Gastroesophageal sphincter (tissue), 4 donors: ENCODE measurements at regions not wholly inside any gene's neighbourhood (a gene's known extent, or its start where the extent isn't known, plus 50 kb on each side); places are given as distances from the start of the nearest gene placed in this dataset.

Source experiments
- ATAC-seq: fragments of 150-250 bp; one replicate; pipeline ENCODE4 v1.9.1; 2016; ENCODE audit warnings: mild to moderate bottlenecking, moderate library complexity
- H3K27ac ChIP-seq, 4 donors: fragments of 200-600 bp; sonication (generic) in 3 of 4; 1 replicate in 3 of 4; 2 replicates in 1 of 4; pipeline ENCODE4 v1.5.1; 2016 to 2019
- H3K27me3 ChIP-seq: fragments of 200-600 bp; sonication (generic); one replicate; pipeline ENCODE4 v1.5.1; 2019
- H3K36me3 ChIP-seq, 2 donors: fragments of 200-600 bp; sonication (generic); one replicate each; pipeline ENCODE4 v1.5.1; 2019; ENCODE audit warnings: control low read depth in 1 of 2
- H3K4me1 ChIP-seq, 3 donors: fragments of 200-600 bp; sonication (generic); 1 replicate in 2 of 3; 2 replicates in 1 of 3; pipeline ENCODE4 v1.5.1; 2016 to 2019; ENCODE audit warnings: control low read depth in 2 of 3
- H3K4me3 ChIP-seq, 2 donors: fragments of 200-600 bp; sonication (generic); one replicate each; pipeline ENCODE4 v1.5.1; 2019; ENCODE audit warnings: mild to moderate bottlenecking in 1 of 2, moderate library complexity in 1 of 2
- H3K9me3 ChIP-seq, 3 donors: fragments of 200-600 bp; sonication (generic); one replicate each; pipeline ENCODE4 v1.5.1; 2017 to 2019; ENCODE audit warnings: control low read depth in 2 of 3
- EP300 ChIP-seq: sonication (generic); formaldehyde crosslinking; IDR thresholded peaks from one replicate; pipeline ENCODE4 v1.6.1; 2017; ENCODE audit warnings: antibody characterized with exemption, mild to moderate bottlenecking
- POLR2A ChIP-seq, 2 donors: fragments of 450-650 bp; IDR thresholded peaks; one replicate each; pipeline ENCODE4 v1.6.1; 2017; ENCODE audit warnings: antibody characterized with exemption in 2 of 2, mild to moderate bottlenecking in 2 of 2, moderate library complexity in 1 of 2
- POLR2AphosphoS5 ChIP-seq: sonication (generic); formaldehyde crosslinking; IDR thresholded peaks from one replicate; pipeline ENCODE4 v1.6.1; 2017; ENCODE audit warnings: antibody characterized with exemption
- WGBS, 2 donors: methylation state at CpG; one replicate each; pipeline ENCODE4 v1.1.5; 2018; ENCODE audit warnings: low coverage in 1 of 2; 5-methylcytosine and 5-hydroxymethylcytosine counted together
- TF ChIP-seq, protein P1 (sequence below), 4 experiments: fragments of 200-600 bp in 2 of 4; fragments of 450-650 bp in 2 of 4; sonication (generic) in 1 of 4; IDR thresholded peaks; one replicate each; pipeline ENCODE4 v1.5.1; 2017 to 2019; ENCODE audit warnings: antibody characterized with exemption in 4 of 4, mild to moderate bottlenecking in 2 of 4, moderate library complexity in 2 of 4

- H3K36me3 ChIP-seq: no peaks in the 10 kb centered on the region
- H3K4me1 ChIP-seq: peaks cover 0 to 6% (median 0%) of the 10 kb centered on the region in 3 donors
- H3K27ac ChIP-seq: no peak overlapping the region
- no peak overlapping the region for H3K4me3 ChIP-seq
- no peak for ATAC-seq
- no peaks in the 10 kb centered on the region for H3K27me3 ChIP-seq
- H3K9me3 ChIP-seq: no peaks in the 10 kb centered on the region
- 28 to 37% methylated on average over 2 to 4 of the region's 4 CpGs for WGBS, 2 donors
- no peak for TF ChIP-seq POLR2A (IDR thresholded peaks at IDR 0.05)
- no peak for TF ChIP-seq EP300
- TF ChIP-seq POLR2AphosphoS5: no peak
- TF ChIP-seq, protein P1, sequence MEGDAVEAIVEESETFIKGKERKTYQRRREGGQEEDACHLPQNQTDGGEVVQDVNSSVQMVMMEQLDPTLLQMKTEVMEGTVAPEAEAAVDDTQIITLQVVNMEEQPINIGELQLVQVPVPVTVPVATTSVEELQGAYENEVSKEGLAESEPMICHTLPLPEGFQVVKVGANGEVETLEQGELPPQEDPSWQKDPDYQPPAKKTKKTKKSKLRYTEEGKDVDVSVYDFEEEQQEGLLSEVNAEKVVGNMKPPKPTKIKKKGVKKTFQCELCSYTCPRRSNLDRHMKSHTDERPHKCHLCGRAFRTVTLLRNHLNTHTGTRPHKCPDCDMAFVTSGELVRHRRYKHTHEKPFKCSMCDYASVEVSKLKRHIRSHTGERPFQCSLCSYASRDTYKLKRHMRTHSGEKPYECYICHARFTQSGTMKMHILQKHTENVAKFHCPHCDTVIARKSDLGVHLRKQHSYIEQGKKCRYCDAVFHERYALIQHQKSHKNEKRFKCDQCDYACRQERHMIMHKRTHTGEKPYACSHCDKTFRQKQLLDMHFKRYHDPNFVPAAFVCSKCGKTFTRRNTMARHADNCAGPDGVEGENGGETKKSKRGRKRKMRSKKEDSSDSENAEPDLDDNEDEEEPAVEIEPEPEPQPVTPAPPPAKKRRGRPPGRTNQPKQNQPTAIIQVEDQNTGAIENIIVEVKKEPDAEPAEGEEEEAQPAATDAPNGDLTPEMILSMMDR (IDR thresholded peaks at IDR 0.05): no peak
These were observed 131.8 kb downstream of the UNC5CL start for GRCh38 chr6:40907198-40907701.

- TF ChIP-seq EP300: no peak
- TF ChIP-seq POLR2AphosphoS5: no peak
- no peak for TF ChIP-seq POLR2A (IDR thresholded peaks at IDR 0.05)
- TF ChIP-seq, protein P1 (IDR thresholded peaks at IDR 0.05): no peak
- H3K27me3 ChIP-seq: no peaks in the 10 kb centered on the region
- H3K27ac ChIP-seq: no peak overlapping the region
- no peaks in the 10 kb centered on the region for H3K36me3 ChIP-seq
- ATAC-seq: no peak
- peaks cover 0 to 6% (median 0%) of the 10 kb centered on the region in 3 donors for H3K4me1 ChIP-seq
- WGBS, 2 donors: 28% methylated on average over 3 of the region's 3 CpGs; no CpG with 5 or more reads in 1 of the 2 donors
- no peaks in the 10 kb centered on the region for H3K9me3 ChIP-seq
- H3K4me3 ChIP-seq: no peak overlapping the region
These were observed 132.3 kb downstream of the UNC5CL start for GRCh38 chr6:40906759-40907158.

GRCh38 chr6:40904583-40905194, 134.3 kb downstream of the UNC5CL start:
- Histone ChIP-seq H3K27me3 (no peaks in the 10 kb centered on the region), H3K9me3 (no peaks in the 10 kb centered on the region), H3K4me3 (no peak overlapping the region), H3K4me1 (peaks cover 0 to 6% (median 0%) of the 10 kb centered on the region in 3 donors), H3K36me3 (no peaks in the 10 kb centered on the region), H3K27ac (no peak overlapping the region)
- ATAC-seq: no peak
- TF ChIP-seq EP300 (no peak), POLR2A (IDR thresholded peaks at IDR 0.05) (no peak), POLR2AphosphoS5 (no peak)
- TF ChIP-seq, protein P1 (IDR thresholded peaks at IDR 0.05): no peak
- 56 to 100% methylated on average over 1 of the region's 2 CpGs for WGBS, 2 donors

DNA sequence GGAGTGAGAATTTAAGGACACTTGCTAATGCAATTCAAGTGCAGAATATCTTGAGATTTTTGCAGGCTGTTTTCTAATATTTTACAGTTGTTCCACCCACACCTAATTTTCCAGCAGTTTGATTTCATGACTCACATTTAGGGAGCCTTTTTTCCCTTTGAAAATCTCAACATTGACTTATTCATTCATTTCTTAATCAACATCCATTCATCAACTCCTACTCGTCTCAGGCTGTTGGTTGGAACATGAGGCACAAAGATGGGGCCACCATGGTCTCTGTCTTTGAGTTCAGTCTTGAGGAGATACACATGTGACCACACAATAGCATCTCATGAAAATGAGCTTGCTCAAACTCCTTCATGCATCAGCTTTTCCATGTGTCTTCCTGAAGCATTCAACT, 135.6 kb downstream of the UNC5CL start:
- WGBS, 2 donors: 11 to 43% methylated on average over 1 of the region's 1 CpG
- H3K27ac ChIP-seq: no peak overlapping the region
- no peaks in the 10 kb centered on the region for H3K9me3 ChIP-seq
- H3K36me3 ChIP-seq: no peaks in the 10 kb centered on the region
- ATAC-seq: no peak
- peaks cover 0 to 6% (median 0%) of the 10 kb centered on the region in 3 donors for H3K4me1 ChIP-seq
- no peak overlapping the region for H3K4me3 ChIP-seq
- H3K27me3 ChIP-seq: no peaks in the 10 kb centered on the region
- TF ChIP-seq POLR2A (IDR thresholded peaks at IDR 0.05) (no peak), EP300 (no peak), POLR2AphosphoS5 (no peak)
- TF ChIP-seq, protein P1 (IDR thresholded peaks at IDR 0.05): no peak
